GM12878 (cell line): ENCODE measurements at regions not wholly inside any gene's neighbourhood (a gene's known extent, or its start where the extent isn't known, plus 50 kb on each side); places are given as distances from the start of the nearest gene placed in this dataset.

Experiments
- ASH2L ChIP-seq: fragments of 300-600, 200-600 bp; sonication (generic); IDR thresholded peaks from 2 replicates; pipeline ENCODE4 v1.6.1; 2017; ENCODE audit warnings: low read depth, mild to moderate bottlenecking, borderline replicate concordance
- BCL3 ChIP-seq: IDR thresholded peaks from 2 replicates; pipeline ENCODE4 v1.6.1; 2011; ENCODE audit warnings: borderline replicate concordance, low read depth, mild to moderate bottlenecking, moderate library complexity, low read length; ENCODE audit not compliant: insufficient read depth, poor library complexity, severe bottlenecking
- BHLHE40 ChIP-seq, 2 experiments: fragments of 450-650 bp in 1 of 2; IDR thresholded peaks; 2 replicates each; pipeline ENCODE4 v1.6.1; 2011 to 2017; ENCODE audit warnings: low read depth in 2 of 2, borderline replicate concordance in 1 of 2, improper control_type of control experiment in 1 of 2, low read length in 1 of 2, mild to moderate bottlenecking in 1 of 2
- BMI1 ChIP-seq: fragments of 450-650 bp; IDR thresholded peaks from 2 replicates; pipeline ENCODE4 v1.6.1; 2016; ENCODE audit warnings: mild to moderate bottlenecking, moderate library complexity, borderline replicate concordance
- CBX5 ChIP-seq: sonication (generic); IDR thresholded peaks from 2 replicates; pipeline ENCODE4 v1.6.1; 2016; ENCODE audit warnings: low read depth, moderate library complexity, mild to moderate bottlenecking, inconsistent platforms
- CREM ChIP-seq: IDR thresholded peaks from 2 replicates; pipeline ENCODE4 v1.6.1; 2014; ENCODE audit warnings: antibody characterized with exemption, low read depth
- EP300 ChIP-seq, 2 experiments: fragments of 150-350 bp in 1 of 2; IDR thresholded peaks; 2 replicates each; pipeline ENCODE4 v1.6.1; 2011 to 2012; ENCODE audit warnings: low read depth in 2 of 2, low read length in 2 of 2, borderline replicate concordance in 1 of 2, improper control_type of control experiment in 1 of 2, inconsistent platforms in 1 of 2; ENCODE audit not compliant: control insufficient read depth in 1 of 2
- FOXK2 ChIP-seq: fragments of 450-650 bp; IDR thresholded peaks from 2 replicates; pipeline ENCODE4 v1.6.1; 2017; ENCODE audit warnings: mild to moderate bottlenecking, moderate library complexity
- GABPA ChIP-seq: IDR thresholded peaks from 2 replicates; pipeline ENCODE4 v1.6.1; 2014; ENCODE audit warnings: antibody characterized with exemption, low read depth, mild to moderate bottlenecking, inconsistent platforms
- HDAC6 ChIP-seq: fragments of 200-600 bp; sonication (generic); IDR thresholded peaks from one replicate; pipeline ENCODE4 v1.8.0; 2017; ENCODE audit warnings: antibody characterized with exemption; ENCODE audit not compliant: unreplicated experiment
- IKZF2 ChIP-seq, 2 experiments: fragments of 450-650 bp; IDR thresholded peaks; 2 replicates each; pipeline ENCODE4 v1.6.1; 2017; ENCODE audit warnings: mild to moderate bottlenecking in 2 of 2, moderate library complexity in 2 of 2
- IRF4 ChIP-seq: IDR thresholded peaks from 2 replicates; pipeline ENCODE4 v1.6.1; 2011; ENCODE audit warnings: low read depth, low read length
- JUND ChIP-seq: IDR thresholded peaks from 2 replicates; pipeline ENCODE4 v1.6.1; 2012; ENCODE audit warnings: low read depth, mild to moderate bottlenecking, low read length, improper control_type of control experiment, moderate library complexity
- LARP7 ChIP-seq: fragments of 450-650 bp; IDR thresholded peaks from 2 replicates; pipeline ENCODE4 v1.6.1; 2017; ENCODE audit warnings: mild to moderate bottlenecking
- MTA3 ChIP-seq: IDR thresholded peaks from 2 replicates; pipeline ENCODE4 v1.6.1; 2012; ENCODE audit warnings: low read length, inconsistent platforms, borderline replicate concordance
- NFYA ChIP-seq: IDR thresholded peaks from 2 replicates; pipeline ENCODE4 v1.6.1; 2011; ENCODE audit warnings: low read depth, mild to moderate bottlenecking, low read length, improper control_type of control experiment, borderline replicate concordance
- NR2F1 ChIP-seq: fragments of 450-650 bp; conservative IDR thresholded peaks from 2 replicates; pipeline ENCODE4 v1.6.1; 2017; ENCODE audit warnings: mild to moderate bottlenecking
- PAX5 ChIP-seq: IDR thresholded peaks from 2 replicates; pipeline ENCODE4 v1.6.1; 2011; ENCODE audit warnings: low read depth, low read length, borderline replicate concordance
- RAD21 ChIP-seq: IDR thresholded peaks from 2 replicates; pipeline ENCODE4 v1.6.1; 2011; ENCODE audit warnings: mild to moderate bottlenecking, low read depth, low read length, moderate library complexity; ENCODE audit not compliant: insufficient read depth
- RELA ChIP-seq: fragments of 450-650 bp; IDR thresholded peaks from 2 replicates; pipeline ENCODE4 v1.8.0; 2014; ENCODE audit warnings: borderline replicate concordance; ENCODE audit not compliant: partially characterized antibody
- RFX5 ChIP-seq: IDR thresholded peaks from 2 replicates; pipeline ENCODE4 v1.6.1; 2011; ENCODE audit warnings: low read depth, low read length, improper control_type of control experiment
- SIN3A ChIP-seq: IDR thresholded peaks from 2 replicates; pipeline ENCODE4 v1.6.1; 2012; ENCODE audit warnings: low read depth, low read length, improper control_type of control experiment
- SREBF2 ChIP-seq: IDR thresholded peaks from 2 replicates; pipeline ENCODE4 v1.6.1; 2012; ENCODE audit warnings: mild to moderate bottlenecking, low read length
- TAF1 ChIP-seq: IDR thresholded peaks from 2 replicates; pipeline ENCODE4 v1.6.1; 2011; ENCODE audit warnings: mild to moderate bottlenecking, low read depth, low read length, borderline replicate concordance
- TARDBP ChIP-seq: IDR thresholded peaks from 2 replicates; pipeline ENCODE4 v1.6.1; 2016; ENCODE audit warnings: borderline replicate concordance
- YBX1 ChIP-seq: fragments of 450-650 bp; IDR thresholded peaks from 2 replicates; pipeline ENCODE4 v1.6.1; 2016; ENCODE audit warnings: antibody characterized with exemption
- YY1 ChIP-seq: IDR thresholded peaks from 2 replicates; pipeline ENCODE4 v1.6.1; 2011; ENCODE audit warnings: low read depth, mild to moderate bottlenecking, low read length
- ZBTB33 ChIP-seq: fragments of 450-650 bp; IDR thresholded peaks from 2 replicates; pipeline ENCODE4 v1.6.1; 2017; ENCODE audit warnings: mild to moderate bottlenecking
- TF ChIP-seq, protein P1 (sequence below): fragments of 450-650 bp; IDR thresholded peaks from 2 replicates; pipeline ENCODE4 v1.6.1; 2017; ENCODE audit warnings: mild to moderate bottlenecking, low read depth, inconsistent platforms; ENCODE audit not compliant: poor library complexity, severe bottlenecking

- TF ChIP-seq RELA (no peak), BMI1 (no peak), IKZF2 (IDR thresholded peaks at IDR 0.05) (no peak), JUND (no peak), CBX5 (no peak), SREBF2 (no peak), GABPA (no peak; the same call in 1 of the 2 replicates), ASH2L (no peak), ZBTB33 (no peak), TARDBP (no peak), CREM (peak; percentile 37; the same call in 1 of the 2 replicates), BCL3 (no peak), YY1 (no peak), LARP7 (no peak), SIN3A (no peak), YBX1 (no peak), RFX5 (no peak), TAF1 (no peak), IRF4 (no peak), BHLHE40 (IDR thresholded peaks at IDR 0.05; ENCODE audit: borderline replicate concordance in 1 of 2, low read depth in 2 of 2, low read length in 1 of 2) (no peak), RAD21 (no peak), HDAC6 (no peak), NR2F1 (no peak), FOXK2 (no peak), EP300 (IDR thresholded peaks at IDR 0.05; ENCODE audit: borderline replicate concordance in 1 of 2, control insufficient read depth in 1 of 2, low read depth in 2 of 2, low read length in 2 of 2) (no peak), PAX5 (peak; percentile 37; the same call in 1 of the 2 replicates), MTA3 (no peak), NFYA (no peak)
- TF ChIP-seq, protein P1, sequence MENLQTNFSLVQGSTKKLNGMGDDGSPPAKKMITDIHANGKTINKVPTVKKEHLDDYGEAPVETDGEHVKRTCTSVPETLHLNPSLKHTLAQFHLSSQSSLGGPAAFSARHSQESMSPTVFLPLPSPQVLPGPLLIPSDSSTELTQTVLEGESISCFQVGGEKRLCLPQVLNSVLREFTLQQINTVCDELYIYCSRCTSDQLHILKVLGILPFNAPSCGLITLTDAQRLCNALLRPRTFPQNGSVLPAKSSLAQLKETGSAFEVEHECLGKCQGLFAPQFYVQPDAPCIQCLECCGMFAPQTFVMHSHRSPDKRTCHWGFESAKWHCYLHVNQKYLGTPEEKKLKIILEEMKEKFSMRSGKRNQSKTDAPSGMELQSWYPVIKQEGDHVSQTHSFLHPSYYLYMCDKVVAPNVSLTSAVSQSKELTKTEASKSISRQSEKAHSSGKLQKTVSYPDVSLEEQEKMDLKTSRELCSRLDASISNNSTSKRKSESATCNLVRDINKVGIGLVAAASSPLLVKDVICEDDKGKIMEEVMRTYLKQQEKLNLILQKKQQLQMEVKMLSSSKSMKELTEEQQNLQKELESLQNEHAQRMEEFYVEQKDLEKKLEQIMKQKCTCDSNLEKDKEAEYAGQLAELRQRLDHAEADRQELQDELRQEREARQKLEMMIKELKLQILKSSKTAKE = no peak
Measured at GRCh38 chr7:49333180-49333881, 409.0 kb downstream of the CDC14C start (continued).
